ENCODE measurements at regions not wholly inside any gene's neighbourhood (a gene's known extent, or its start where the extent isn't known, plus 50 kb on each side); places are given as distances from the start of the nearest gene placed in this dataset.
"Not testable (repeated sequence)": the region's sequence is repeated elsewhere in the genome, so short reads cannot be mapped to it uniquely, and the experiment has no call there.

DNA sequence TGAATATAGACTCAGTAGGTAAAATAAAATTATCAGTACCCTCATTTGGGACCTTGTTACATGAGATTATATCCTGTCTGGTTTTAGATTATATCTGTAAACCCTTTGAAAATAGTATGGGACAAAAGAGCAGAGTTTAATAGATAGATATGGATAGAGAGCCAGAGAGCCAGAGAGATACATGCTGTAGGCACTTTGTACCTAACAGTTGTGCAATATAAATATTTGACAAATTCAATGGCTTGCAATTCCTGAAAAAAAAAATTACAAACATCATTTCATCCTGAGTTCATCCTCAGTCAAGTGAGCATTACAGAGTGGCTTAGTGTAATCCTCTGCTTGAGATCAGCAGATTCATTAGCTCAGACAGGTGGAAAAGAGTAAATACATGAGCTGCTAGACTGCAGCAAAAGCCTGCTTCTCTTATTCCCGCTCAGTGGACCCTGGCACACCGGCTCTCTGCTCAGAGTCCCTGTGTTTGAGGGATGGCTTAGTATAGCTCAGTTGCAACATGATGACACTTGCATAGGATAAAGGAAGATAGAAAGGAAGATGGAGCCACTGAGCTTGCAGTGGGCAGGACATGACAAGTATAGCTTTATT is 931.6 kb upstream of the GOT2 start:
- no peak for DNase-seq

DNA sequence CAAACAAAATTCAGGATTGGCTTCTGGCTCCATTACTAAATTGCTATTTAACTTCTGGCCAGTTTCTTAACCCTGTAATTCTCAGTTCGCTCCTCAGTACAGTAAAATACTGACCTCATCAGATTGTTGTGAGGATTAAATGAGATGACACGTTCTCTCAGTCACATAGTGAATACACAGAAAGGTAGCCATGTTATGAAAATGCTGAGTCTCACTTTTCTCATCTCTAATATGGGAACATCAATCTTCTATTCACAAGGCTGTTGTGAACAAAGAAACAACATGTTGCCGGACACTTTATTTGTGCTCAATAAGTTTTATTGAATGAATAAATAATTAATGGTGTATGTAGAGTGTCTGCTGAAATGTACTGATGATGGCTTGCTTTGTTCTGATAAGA is 924.5 kb upstream of the GOT2 start:
- DNase-seq = no peak

DNA sequence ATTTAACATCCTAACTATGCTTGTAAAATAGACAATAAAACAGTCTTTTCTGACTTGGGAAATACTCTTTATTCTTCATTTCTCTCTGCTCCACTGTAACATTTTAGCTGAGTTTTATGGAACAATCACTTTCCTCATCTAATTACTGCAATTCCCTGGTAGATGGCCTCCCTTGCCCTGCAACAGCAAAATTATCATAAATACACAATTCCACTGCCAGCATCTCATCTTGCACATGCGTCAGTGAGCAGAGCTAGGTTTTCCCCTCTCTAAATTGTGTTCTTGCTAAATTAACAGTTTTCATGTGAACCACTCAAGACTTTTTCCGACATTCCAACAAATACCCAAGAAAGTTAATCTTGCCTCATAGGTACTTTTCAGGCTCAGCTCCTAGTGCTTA is 920.9 kb upstream of the GOT2 start:
- DNase-seq = no peak

DNA sequence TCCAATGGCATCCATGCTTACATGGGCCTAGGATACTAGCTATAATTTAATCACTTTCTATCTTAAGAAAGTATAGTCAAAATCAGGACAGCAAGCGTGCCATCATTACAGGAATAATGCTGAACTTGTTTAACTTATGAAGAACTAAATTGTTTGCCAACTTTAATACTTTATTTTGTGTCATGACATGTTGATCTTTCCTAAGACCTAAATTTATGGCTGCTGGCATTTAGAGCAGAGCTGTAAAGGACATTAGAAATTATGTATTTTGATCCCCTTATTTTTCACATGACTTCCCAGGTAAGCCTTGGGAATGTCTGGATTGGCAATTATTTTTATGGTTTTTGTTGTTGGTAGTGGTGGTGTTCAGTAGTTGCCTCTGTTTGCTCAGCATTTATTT is 920.3 kb upstream of the GOT2 start:
- DNase-seq = no peak

DNA sequence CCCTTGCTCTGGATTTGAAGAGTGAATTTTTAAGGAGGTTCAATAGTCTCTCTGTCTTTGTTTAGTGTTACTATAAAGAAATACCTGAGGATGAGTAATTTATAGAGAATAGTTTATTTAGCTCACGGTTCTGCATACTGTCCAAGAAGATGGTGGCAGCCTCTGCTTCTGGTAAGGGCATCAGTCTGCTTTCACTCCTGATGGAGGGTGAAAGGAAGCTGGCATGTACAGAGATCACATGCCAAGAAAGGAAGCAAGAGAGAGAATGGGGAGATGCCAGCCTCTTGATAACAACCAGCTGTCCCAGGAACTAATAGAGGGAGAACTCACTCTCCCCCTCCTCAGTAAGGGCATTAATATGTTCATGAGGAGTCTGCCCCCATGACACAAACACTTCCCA is 917.5 kb upstream of the GOT2 start:
- DNase-seq = no peak

DNA sequence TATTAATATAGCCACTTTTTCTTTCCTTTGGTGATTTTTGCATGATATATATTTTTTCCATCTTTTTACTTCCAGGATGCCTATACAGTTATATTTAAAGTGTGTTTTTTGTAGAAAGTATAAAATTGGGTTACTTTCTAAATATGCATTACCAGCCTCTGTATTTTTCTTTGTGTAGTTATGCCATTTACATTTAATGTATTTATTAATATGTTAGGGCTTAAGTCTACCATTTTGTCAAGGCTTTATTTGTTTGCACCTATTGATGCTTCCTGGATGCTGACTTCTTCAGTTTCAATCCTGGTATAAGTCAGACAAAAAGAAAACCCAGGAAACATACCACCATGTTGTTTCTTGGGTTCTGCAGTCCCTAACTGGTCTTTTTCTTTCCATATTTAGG is 911.1 kb upstream of the GOT2 start:
- DNase-seq = no peak

DNA sequence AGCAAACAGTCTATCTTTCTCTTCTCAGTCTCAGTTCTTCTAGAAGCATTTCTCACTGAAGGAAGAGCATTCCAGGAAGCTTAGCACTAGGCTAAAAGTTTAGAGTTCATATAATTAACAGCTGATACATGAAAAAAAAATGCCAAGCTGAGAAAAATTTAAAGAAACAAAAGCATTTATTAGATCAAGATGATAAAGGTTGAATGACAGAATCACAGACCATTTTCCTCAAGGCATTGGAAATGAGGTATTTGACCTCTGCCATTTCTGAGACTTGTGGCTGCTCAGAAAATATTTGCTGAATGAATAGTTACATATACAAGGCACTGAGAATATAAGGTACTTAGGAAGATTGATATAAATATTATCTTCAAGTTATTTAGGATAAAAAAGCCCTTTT is 901.6 kb upstream of the GOT2 start:
- no peak for DNase-seq

DNA sequence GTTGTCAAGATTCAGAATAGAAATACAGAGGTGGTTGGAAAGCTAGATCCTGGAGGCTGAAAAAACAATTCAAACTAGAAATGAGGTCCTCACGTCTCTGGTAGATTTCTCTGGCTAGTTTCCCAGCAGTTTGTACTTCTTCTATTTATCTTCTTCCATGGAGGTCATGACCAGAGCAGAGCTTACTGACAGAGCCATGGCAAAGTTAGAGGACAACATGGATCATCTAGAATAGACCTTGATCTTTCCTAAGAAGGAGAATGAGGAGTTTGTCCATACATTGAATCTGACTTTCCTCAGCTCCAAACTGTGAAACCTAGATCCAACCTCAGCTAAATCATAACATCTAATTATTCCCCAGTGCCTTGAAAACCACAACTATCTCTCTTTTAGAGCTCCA is 900.8 kb upstream of the GOT2 start:
- no peak for DNase-seq

DNA sequence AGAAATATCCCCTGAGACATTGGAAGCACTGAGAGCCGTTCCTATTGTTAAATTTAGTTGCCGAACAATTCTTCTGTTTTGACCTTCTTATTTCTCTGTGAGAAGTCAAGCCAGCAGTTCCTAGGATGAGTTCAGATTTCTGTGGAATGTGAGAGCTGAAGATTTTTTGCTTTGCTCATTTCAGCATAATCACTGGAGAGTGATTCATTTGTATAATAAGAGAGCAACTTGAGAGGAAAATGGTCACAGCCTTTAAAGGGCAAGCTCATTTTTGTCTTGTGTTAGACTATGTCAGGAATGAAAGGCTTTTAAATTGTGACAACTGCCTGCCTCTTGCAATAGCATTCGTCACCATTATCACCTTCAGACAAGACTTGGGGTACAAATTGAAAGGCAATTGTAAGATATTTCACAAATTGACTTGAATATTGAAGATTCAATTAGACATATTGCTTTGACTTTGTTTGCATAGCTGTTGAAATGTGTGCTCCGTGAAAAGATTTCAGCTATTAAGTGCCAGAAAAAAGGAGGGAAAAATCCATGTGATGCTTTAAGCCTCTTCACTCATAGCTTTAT is 900.0 kb upstream of the GOT2 start:
- no peak for DNase-seq

DNA sequence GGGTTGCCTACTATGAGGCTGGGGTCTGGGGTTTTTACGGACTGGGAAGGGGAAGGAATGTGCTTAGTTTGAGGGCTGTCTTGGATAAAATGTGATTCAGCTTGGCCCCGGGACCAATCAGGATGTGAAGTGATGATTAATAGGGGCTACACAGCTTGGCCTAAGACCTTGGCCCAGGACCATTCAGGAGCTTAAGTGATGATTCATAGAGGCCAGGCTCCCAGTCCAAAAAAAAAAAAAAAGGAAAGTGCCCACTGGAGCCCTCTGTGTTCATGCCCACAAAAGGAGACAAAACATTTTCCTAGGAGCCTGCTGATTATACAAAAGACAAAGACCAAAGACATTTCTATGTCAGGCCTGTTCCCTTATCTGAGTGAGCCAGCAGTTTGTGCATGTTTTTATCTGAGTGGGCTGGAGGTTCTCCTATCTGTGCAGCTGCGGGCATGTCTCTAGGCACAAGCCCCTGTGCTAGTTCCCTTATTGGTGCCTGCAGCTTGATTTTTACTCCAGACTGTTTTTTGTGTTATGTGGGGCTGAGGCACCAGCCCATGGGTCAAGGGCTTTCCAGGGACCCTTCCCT is 898.2 kb upstream of the GOT2 start:
- no peak for DNase-seq

DNA sequence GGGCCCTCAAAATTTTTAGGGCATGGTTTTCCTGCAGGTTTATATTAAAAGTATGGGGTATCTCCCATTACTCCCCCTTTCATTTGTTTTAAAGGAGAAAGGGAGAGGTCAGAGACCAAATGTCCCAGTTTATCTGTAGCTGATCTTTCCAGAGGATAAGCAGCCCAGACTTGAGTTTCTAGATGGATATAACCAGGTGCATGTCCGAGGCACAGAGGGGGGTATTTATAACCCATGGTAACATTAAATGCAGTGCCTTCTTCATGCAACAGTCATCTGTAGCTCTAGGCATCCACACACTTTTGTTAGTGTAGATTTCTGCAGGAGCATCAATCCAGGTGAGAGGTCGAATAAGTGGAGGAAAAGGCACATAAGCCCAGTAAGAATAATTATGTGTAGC is 890.3 kb upstream of the GOT2 start:
- DNase-seq = not testable (repeated sequence)

DNA sequence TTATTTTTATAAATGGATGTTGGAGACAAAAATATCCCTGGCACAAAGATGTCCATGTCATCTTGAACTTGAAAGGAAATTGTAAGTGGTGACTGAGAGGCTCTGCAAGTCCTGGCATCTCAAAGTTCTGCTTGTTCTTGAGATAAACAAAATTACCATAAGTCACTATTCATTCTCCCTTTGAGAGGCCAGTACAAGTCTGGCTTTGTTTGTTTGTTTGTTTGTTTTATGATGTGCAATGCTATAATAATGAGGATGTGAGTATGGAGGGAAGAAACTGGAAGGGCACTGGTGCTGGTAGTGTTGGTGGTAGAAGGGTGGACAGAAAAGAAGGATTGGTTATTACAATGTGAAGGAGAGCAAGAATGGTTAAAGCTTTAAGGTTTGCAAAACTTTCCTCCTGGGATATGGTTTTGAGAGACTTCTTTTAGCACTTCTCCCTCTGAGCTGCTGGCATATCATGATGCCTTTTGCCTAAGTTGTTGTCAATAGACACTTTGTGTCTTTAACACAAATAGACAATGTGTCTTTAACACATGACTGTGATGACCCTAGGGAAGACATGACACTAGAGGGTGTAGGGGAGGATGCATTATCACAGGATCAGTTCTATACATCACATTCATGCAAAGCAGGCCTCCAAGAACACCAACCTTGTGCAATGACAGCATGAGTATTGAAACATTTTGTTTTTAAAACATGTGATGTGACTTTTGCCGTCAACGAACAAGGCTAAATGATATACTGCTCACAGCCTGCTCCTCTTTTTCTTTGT is 880.5 kb upstream of the GOT2 start:
- DNase-seq = no peak

DNA sequence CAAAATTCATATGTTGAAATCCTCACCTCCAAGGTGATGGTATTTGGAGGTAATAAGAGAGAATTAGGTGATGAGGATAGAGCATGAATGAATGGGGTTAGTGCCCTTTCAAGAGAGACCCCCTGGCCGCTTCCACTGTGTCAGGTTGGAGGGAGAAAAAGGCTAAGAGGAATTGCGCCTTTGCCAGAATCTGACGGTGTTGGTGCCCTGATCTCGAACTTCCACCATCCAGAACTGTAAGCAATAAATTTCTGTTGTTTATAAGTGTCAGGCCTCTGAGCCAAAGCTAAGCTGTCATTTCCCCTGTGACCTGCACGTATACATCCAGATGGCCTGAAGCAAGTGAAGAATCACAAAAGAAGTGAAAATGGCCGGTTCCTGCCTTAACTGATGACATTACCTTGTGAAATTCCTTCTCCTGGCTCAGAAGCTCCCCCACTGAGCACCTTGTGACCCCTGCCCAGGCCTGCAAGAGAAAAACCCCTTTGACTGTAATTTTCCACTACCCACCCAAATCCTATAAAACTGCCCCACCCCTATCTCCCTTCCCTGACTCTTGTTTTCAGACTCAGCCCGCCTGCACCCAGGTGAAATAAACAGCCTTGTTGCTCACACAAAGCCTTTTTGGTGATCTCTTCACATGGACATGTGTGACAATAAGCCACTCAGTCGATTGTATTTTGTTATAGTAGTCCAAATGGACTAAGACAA is 878.9 kb upstream of the GOT2 start:
- not testable (repeated sequence) for DNase-seq

DNA sequence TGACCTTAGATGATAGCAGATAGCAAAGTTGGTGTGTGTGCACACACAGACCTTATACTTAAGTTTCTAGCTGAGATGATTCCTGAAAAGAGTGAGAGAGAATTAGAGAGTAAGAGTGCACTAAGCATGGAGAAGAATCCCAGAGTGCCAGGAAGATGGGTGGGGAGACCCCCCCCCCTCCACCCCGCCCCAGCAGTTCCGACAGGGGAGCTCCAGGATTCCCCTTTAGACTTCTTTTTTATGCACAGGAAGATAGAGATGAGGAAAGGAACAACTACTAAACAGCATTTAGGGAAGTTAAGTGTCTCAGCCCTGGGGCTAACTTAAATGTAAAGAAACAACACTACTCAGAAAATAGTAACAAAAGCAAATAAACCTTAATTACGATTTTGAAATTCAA is 878.0 kb upstream of the GOT2 start:
- DNase-seq = no peak

DNA sequence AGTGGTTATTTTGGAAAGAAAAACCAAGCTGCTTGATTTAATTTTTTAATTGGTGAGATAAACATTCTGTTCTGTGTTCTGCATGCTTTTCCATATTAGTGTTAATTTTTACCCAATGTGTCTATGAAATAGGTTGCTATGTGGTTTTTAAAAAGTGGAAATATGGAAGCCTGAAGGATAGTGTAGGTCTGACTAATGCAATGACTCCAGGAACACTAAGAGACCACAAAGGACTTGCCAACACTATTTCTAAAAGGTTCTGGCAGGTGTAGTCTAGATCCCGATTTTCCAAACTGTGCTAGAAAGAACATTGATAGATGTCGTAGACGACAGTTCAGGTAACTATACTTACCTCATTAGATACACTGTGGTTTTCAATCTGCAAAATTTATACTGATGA is 877.4 kb upstream of the GOT2 start:
- DNase-seq = no peak

DNA sequence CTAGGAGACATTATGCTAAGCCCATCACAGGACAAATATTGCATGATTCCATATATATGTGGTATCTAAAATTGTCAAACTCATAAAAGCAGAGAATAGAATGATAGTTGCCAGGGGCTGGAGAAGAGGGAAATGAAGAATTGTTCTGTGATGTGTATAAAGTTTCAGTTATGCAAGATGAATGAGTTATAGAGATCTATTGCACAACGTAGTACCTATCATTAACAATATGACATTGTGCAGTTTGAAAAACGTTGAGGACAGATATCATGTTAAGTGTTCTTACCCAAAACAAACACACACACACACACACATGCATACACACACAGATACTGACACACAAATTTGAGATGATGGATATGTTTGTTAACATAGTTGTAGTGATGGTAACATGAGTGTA is 871.6 kb upstream of the GOT2 start:
- no peak for DNase-seq

DNA sequence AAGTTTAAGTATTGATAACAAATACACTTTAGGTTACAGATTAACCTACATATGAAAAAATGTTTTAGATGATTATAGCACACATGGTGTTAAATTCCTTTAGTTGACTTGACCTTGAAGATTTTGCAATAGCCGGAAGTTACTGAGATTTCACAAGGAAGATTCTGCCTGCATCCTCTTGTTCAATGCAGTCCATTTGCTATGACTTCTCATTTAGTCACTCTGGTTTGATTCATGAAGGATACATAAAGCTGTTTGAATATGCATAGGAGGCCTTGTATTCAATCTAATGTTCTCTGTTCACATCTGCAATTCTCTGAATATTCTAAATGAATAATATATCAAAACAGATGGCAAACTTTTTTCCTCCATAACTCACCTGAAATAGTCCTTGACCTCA is 870.2 kb upstream of the GOT2 start:
- DNase-seq = no peak

DNA sequence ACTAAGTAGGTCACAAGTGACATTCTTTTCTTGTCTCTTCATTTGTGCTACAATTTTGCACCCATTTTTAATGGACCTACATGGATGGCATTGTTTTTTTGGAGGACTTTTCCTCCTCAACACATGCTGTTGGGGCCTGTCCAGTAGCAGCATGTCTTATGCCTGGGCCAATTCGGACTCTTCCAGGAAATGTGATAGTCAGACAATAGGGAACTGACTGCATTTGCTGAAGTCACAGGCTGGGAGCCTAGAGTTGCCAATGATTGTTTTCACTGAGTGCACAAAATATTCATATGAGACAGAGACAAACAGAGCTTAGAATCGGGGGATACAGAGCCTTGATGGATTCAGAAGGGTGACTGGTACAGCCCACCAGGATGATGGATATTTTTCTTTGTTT is 867.3 kb upstream of the GOT2 start:
- no peak for DNase-seq

DNA sequence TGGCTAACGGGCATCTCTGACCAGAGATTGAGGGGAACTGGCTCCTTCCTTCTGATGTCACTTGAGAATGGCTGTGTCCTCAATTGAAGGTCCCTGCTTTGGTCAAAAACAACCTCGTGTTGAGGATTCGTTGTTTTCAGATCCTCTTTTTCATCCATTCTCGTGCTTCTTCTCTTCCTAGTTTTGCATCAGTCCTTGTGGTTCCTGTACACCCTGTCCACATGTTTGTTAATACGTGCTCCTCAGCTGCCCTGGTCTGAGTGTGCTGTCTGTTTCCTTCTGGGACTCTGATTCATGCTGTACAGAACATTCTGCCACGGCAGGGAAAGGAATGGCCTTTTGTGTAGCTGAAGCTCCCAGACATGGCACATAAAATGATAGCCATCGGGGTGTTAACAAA is 863.2 kb upstream of the GOT2 start:
- DNase-seq = no peak

DNA sequence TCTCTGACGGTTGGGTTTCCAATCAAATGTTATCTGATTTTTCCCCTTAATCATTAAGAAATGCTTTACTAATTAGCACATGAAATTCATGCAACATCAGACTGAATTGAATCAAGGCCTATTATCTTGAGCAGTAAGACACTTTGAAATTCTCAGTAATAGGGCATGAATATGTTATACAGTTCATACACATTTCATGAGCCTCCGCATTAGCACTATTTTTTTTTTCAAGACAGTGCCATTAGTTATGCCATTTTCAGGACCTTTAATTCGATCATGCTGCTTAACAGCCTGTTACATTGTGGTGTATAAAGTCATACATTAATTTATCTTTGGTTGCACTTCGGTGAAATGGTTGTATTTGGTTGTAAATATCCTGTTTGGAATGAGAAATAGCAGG is 862.6 kb upstream of the GOT2 start:
- DNase-seq = no peak

DNA sequence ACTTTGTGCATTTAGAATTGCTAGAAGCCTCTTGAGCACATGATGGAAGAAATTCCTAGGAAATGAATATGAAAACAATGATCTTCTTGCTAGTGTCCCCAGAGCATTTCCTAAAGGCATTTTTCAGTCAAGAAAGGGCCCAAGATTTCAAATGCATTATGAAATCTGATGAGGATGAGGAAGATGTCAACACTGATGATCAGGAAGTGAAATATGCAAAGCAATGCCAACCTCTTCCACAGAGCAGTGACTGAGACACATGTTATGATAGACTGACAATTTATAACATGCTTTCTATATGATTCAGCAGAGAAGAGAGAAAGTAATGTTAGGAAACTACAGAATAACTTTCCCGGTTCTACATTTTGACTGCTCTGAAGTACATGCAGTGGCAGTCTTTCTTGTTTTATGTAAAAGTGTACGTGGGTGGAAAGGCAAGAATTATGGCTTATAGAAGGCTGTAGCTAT is 859.1 kb upstream of the GOT2 start:
- no peak for DNase-seq

DNA sequence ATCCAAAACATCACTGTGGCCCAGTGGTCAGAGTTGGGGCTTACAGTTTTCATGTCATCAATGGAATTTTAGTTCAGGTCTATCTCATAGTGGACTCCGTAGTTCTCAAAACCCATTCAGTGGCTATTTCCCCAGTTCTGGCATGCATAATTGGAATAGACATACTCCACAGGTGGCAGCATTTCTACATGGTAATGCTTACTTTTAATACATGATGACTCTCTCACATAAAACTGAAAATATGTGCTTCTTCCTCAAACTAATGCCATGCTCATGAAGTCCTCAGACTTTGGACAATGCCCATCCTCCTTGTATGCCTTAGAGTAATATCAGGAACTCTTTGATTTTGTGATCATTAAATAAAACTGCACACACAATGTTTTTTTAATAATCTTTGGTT is 857.4 kb upstream of the GOT2 start:
- no peak for DNase-seq

DNA sequence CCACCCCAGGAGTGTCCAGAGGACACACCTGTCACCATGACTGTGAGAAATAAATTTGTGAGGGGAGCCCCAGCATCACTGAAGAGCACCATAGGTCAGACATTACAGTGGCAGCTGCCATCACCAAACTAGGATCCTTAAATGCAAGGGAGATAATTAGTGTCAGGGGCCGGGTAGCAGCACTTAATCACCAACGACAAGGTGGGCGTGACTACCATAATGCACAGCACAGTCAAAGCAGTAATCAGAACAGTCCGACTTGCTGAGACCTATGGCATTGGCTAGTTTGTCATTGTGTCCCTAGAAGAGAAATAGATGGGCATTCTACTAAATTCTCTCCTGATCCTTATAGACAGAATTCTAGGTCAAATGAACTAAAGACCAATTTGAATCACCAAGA is 856.7 kb upstream of the GOT2 start:
- no peak for DNase-seq

DNA sequence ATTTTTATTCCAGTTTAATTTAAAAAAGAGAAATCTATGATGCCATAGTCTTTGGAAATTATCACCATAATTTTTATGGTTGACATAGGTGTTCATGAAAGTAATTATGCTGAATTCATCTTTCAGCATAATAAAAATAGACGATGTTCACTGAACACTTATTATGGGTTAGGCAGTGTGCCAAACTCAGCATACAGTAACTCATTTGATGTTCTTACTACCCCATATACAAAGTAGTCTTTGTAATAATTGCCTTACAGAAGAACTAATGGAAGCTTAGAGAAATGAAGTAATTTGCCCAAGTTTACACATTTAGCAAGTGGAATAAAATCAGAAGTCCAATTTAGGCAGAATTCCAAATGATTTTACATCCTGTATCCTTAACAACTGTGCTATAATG is 852.2 kb upstream of the GOT2 start:
- DNase-seq = no peak
